Parathyroid adenoma (tissue), 2 donors: ENCODE measurements at regions not wholly inside any gene's neighbourhood (a gene's known extent, or its start where the extent isn't known, plus 50 kb on each side); places are given as distances from the start of the nearest gene placed in this dataset.

Source experiments
- H2AFZ ChIP-seq: fragments of 300-600 bp; sonication (generic); one replicate; pipeline ENCODE4 v1.7.0; 2017; ENCODE audit warnings: antibody characterized with exemption, mild to moderate bottlenecking
- H3K27ac ChIP-seq: fragments of 300-600 bp; sonication (generic); one replicate; pipeline ENCODE4 v1.7.0; 2017
- H3K27me3 ChIP-seq: fragments of 300-600 bp; sonication (generic); one replicate; pipeline ENCODE4 v1.7.0; 2017; ENCODE audit warnings: low read length; ENCODE audit not compliant: control insufficient read depth, insufficient read depth
- H3K36me3 ChIP-seq: fragments of 300-600 bp; sonication (generic); one replicate; pipeline ENCODE4 v1.7.0; 2017; ENCODE audit warnings: low read length; ENCODE audit not compliant: control insufficient read depth, insufficient read depth
- H3K4me1 ChIP-seq: fragments of 300-600 bp; sonication (generic); one replicate; pipeline ENCODE4 v1.7.0; 2017; ENCODE audit warnings: control low read depth
- H3K4me2 ChIP-seq: fragments of 300-600 bp; sonication (generic); one replicate; pipeline ENCODE4 v1.7.0; 2017; ENCODE audit warnings: low read length
- H3K4me3 ChIP-seq: fragments of 300-600 bp; sonication (generic); one replicate; pipeline ENCODE4 v1.7.0; 2017; ENCODE audit warnings: low read depth, low read length
- H3K79me2 ChIP-seq: fragments of 300-600 bp; sonication (generic); one replicate; pipeline ENCODE4 v1.7.0; 2017; ENCODE audit warnings: control low read depth
- H3K9ac ChIP-seq: fragments of 300-600 bp; sonication (generic); one replicate; pipeline ENCODE4 v1.7.0; 2017; ENCODE audit warnings: mild to moderate bottlenecking
- H3K9me3 ChIP-seq: fragments of 300-600 bp; sonication (generic); one replicate; pipeline ENCODE4 v1.7.0; 2017; ENCODE audit warnings: low read length; ENCODE audit not compliant: control insufficient read depth
- TF ChIP-seq, protein P1 (sequence below): fragments of 300-600 bp; sonication (generic); IDR thresholded peaks from one replicate; pipeline ENCODE4 v1.7.0; 2017; ENCODE audit warnings: antibody characterized with exemption, mild to moderate bottlenecking
- donor health status: primary hyperparathyroidism.

DNA sequence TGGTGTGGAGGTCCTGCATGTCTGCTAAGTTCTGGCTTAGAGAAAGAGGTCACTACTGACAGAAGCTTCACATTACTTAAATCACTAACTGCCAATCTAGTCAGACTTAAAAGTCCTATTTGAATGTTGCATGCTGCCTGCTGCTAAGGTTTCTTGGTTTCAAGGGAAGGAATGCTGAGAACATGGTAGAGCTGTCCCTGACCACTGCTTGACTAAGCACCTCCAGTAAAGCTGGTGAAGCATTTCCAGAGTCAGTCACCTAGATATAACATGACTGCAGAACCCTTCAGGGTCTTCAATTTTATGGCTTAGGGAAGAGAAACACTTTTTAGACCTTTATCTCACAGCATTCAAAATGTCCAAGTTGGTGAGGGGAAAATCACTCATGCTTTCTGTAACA lies 2178.3 kb upstream of the PIK3C3 start:
- Histone ChIP-seq H3K27ac (no peak overlapping the region), H3K4me3 (no peak overlapping the region), H3K9me3 (no peaks in the 10 kb centered on the region), H3K27me3 (no peaks in the 10 kb centered on the region), H3K79me2 (no peaks in the 10 kb centered on the region), H2AFZ (no peak overlapping the region), H3K9ac (no peak overlapping the region), H3K36me3 (no peaks in the 10 kb centered on the region), H3K4me2 (no peak overlapping the region), H3K4me1 (no peaks in the 10 kb centered on the region)
- TF ChIP-seq, protein P1, sequence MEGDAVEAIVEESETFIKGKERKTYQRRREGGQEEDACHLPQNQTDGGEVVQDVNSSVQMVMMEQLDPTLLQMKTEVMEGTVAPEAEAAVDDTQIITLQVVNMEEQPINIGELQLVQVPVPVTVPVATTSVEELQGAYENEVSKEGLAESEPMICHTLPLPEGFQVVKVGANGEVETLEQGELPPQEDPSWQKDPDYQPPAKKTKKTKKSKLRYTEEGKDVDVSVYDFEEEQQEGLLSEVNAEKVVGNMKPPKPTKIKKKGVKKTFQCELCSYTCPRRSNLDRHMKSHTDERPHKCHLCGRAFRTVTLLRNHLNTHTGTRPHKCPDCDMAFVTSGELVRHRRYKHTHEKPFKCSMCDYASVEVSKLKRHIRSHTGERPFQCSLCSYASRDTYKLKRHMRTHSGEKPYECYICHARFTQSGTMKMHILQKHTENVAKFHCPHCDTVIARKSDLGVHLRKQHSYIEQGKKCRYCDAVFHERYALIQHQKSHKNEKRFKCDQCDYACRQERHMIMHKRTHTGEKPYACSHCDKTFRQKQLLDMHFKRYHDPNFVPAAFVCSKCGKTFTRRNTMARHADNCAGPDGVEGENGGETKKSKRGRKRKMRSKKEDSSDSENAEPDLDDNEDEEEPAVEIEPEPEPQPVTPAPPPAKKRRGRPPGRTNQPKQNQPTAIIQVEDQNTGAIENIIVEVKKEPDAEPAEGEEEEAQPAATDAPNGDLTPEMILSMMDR: no peak

DNA sequence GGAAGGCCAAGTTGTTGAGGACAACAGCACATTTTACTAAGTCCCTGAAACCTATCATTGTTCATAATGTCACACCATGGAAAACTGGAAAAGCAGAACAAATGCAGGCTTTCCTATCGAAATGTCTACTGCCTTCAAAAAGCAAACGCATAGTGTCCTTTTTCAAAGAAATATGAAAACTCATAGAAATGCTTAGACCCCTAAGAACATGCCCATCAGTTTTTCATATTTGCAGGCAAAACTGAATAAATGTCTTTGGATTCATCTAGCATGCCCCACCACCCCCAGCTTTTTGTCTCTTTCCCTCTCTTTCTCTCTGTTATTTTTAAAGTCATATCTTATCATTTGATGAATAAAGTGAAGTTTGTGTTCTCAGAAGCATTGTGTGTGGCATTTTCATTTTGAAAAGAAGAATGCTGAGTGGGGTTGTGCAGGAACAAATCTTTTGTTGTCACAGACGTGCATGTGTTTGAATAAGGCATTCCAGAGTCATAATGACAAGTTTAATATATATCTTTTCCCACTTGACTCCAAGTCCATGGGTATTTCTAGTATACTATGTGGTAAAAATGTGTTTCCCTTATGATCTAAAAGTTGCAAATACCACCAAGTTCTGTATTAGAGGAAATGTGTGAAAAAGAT lies 2180.0 kb upstream of the PIK3C3 start:
- H2AFZ ChIP-seq: no peak overlapping the region
- no peaks in the 10 kb centered on the region for H3K36me3 ChIP-seq
- H3K27ac ChIP-seq: no peak overlapping the region
- no peak overlapping the region for H3K9ac ChIP-seq
- no peak overlapping the region for H3K4me2 ChIP-seq
- no peaks in the 10 kb centered on the region for H3K27me3 ChIP-seq
- H3K4me1 ChIP-seq: no peaks in the 10 kb centered on the region
- H3K79me2 ChIP-seq: no peaks in the 10 kb centered on the region
- no peaks in the 10 kb centered on the region for H3K9me3 ChIP-seq
- H3K4me3 ChIP-seq: no peak overlapping the region
- TF ChIP-seq, protein P1: no peak

DNA sequence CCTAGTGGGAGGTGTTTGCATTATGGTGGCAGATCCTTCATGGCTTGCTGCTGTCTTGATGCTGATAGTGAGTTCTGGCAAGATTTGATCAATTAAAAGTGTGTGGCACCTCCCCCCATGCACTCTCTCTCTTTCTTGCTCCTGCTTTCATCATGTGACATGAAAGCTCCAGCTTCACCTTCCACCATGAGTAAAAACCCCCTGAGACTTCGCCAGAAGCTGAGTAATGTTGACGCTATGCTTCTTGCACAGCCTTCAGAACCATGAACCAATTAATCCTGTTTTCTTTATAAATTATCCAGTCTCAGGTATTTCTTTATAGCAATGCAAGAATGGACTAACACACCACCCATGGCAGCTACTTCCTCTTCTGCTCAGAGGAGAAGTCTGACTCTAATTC lies 2181.4 kb upstream of the PIK3C3 start:
- Histone ChIP-seq H3K27ac (no peak overlapping the region), H3K9me3 (no peaks in the 10 kb centered on the region), H3K4me2 (no peak overlapping the region), H3K4me1 (no peaks in the 10 kb centered on the region), H3K27me3 (no peaks in the 10 kb centered on the region), H3K36me3 (no peaks in the 10 kb centered on the region), H3K79me2 (no peaks in the 10 kb centered on the region), H2AFZ (no peak overlapping the region), H3K9ac (no peak overlapping the region), H3K4me3 (no peak overlapping the region)
- TF ChIP-seq, protein P1: no peak

DNA sequence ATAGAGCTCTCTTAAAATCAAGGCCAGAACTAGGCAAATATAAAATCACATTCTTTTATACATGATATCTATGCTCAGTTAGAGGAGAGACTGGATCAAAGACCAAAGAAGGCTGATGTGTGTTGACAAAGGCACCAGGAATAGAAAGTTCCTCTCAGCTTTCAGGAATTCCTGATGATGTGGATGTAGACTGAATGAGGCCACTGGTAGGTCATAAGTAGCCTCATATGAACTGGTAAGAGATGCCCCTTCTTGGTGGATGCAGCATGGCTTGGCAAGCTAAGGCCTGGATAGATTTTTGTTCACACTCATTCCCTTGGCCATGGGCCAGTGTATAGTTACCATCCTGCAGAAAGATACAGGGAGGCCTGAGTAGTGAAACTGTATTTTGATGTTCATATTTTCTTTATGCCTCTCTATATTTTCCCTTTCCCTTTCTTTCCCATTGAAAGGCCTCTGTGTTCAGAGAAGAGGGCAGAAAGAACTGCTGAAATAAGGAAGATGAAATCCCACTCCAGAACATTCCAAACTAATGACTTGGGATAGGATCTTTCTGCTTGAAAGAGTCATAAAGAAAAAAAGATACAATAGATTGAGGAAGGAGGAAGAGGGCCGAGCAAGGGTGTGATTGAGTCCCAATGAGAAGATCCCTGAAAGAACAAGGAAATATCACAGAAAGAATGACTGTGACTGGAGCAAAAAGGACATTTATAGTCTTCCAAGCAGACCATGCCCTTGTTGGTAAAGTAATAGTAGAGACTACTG lies 2182.7 kb upstream of the PIK3C3 start:
- Histone ChIP-seq H3K36me3 (no peaks in the 10 kb centered on the region), H3K4me1 (no peaks in the 10 kb centered on the region), H3K9ac (no peak overlapping the region), H3K27ac (no peak overlapping the region), H3K9me3 (no peaks in the 10 kb centered on the region), H3K4me3 (no peak overlapping the region), H3K79me2 (no peaks in the 10 kb centered on the region), H2AFZ (no peak overlapping the region), H3K4me2 (no peak overlapping the region), H3K27me3 (no peaks in the 10 kb centered on the region)
- TF ChIP-seq, protein P1: no peak
